ENCODE measurements at regions not wholly inside any gene's neighbourhood (a gene's known extent, or its start where the extent isn't known, plus 50 kb on each side); places are given as distances from the start of the nearest gene placed in this dataset.

DNA sequence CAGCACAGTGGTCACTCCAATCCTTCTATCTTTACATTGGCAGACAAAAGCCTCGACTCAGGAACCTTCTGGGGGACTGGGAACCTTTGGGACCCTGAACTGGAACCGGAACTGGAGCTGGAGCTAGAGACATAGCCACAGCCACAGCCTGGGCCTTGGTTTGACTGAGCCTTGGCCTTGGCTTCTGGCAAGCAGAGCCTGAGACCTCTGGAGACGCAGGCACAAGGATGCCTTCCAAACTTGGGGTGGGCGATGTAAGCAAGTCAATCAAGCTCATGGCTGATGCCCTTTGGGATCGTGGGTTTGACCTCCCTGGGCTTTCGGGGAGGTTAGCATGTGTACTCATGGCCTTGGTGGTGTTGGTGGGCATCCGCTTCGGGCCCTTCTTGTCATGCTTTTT lies 619.3 kb downstream of the MBD2 start:
- DNase-seq (no peak), ATAC-seq (no peak)
- Mint-ChIP-seq H3K4me1 (ENCODE audit: low read depth) (no peaks in the 10 kb centered on the region), H3K27me3 (ENCODE audit: low read depth) (no peaks in the 10 kb centered on the region), H3K9me3 (peaks cover 4% of the 10 kb centered on the region), H3K36me3 (ENCODE audit: insufficient read depth) (no peaks in the 10 kb centered on the region), H3K4me3 (no peak overlapping the region)

DNA sequence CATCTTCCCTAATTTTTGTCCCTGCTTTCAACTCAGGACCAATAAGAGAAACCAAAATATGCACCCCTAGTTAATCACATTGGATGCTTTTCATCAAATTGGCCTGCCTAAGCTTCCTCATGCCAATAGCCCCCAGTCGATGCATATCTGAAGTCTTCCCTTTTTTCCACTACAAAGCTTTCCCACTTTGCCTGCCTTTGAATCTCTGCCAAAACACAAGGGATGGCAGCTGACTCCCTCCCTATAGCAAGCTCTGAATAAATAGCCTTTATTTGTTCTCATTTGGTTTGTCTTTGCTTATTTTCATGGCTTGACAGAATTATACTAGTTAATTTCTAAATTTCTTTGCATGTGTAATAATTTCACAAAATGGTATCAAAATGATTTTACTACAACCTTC lies 621.2 kb downstream of the MBD2 start:
- ATAC-seq = no peak
- Mint-ChIP-seq H3K36me3 (ENCODE audit: insufficient read depth) (no peaks in the 10 kb centered on the region), H3K4me1 (ENCODE audit: low read depth) (no peaks in the 10 kb centered on the region), H3K27me3 (ENCODE audit: low read depth) (no peaks in the 10 kb centered on the region), H3K4me3 (no peak overlapping the region), H3K9me3 (no peaks in the 10 kb centered on the region)
- DNase-seq = no peak

DNA sequence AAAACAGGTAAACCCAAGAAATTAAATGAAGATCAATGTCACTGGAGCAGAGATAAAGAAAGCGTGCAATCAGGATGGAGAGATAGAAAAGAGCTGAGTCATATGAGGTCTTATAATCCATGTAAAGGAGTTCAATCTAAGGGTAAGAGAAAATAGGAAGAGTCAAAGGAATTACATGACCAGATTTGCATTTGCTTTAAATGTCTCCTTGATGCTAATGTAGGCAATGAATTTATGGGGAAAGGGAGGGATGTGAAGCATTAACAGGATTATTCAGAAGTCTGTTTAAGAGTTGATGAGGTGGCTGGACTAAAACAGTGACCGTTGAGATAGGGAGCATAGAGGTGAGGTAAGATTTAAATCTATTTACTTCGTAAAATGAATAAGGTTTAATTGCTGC lies 623.1 kb downstream of the MBD2 start:
- Mint-ChIP-seq H3K9me3 (no peaks in the 10 kb centered on the region), H3K36me3 (ENCODE audit: insufficient read depth) (no peaks in the 10 kb centered on the region), H3K27me3 (ENCODE audit: low read depth) (no peaks in the 10 kb centered on the region), H3K4me3 (no peak overlapping the region), H3K4me1 (ENCODE audit: low read depth) (no peaks in the 10 kb centered on the region)
- no peak for DNase-seq
- no peak for ATAC-seq

DNA sequence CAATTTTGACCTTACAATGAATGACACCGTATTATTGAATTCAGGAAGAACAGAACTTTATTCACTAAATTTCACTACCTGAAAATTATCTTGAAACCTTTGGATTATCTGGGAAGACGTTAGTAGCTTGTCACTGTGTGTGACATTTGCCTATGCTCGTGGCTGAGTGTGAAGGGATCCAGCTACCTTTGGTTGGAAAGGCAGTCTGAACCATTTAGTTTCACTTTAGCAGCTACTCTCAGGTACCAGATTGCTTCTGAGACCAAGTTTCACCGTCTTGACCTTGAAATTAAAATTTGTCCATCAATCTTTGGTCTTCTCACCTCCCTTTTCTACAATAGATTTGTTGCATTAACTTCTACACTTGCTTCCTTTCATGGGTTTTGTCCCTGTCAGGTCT lies 637.5 kb downstream of the MBD2 start:
- no peaks in the 10 kb centered on the region for H3K4me1 Mint-ChIP-seq (ENCODE audit: low read depth)
- no peaks in the 10 kb centered on the region for H3K36me3 Mint-ChIP-seq (ENCODE audit: insufficient read depth)
- no peak for DNase-seq
- H3K4me3 Mint-ChIP-seq = no peak overlapping the region
- no peaks in the 10 kb centered on the region for H3K27me3 Mint-ChIP-seq (ENCODE audit: low read depth)
- ATAC-seq = no peak
- H3K9me3 Mint-ChIP-seq = peaks cover 8% of the 10 kb centered on the region

Measured in activated T-cell treated with anti-CD3 and anti-CD28 coated beads, Interleukin-2, amount 50 U/mL, for 4 hours (primary cell).